Stimulated activated CD4-positive, alpha-beta T cell treated with anti-CD3 and anti-CD28 coated beads, Interleukin-2, amount 100 ng/mL, for 24 hours (primary cell): ENCODE measurements at regions not wholly inside any gene's neighbourhood (a gene's known extent, or its start where the extent isn't known, plus 50 kb on each side); places are given as distances from the start of the nearest gene placed in this dataset.
"Not testable (repeated sequence)": the region's sequence is repeated elsewhere in the genome, so short reads cannot be mapped to it uniquely, and the experiment has no call there.

ENCODE experiments used
- DNase-seq, 2 donors: peaks; one replicate each; pipeline ENCODE4 v3.0.0-alpha.2; 2020

DNA sequence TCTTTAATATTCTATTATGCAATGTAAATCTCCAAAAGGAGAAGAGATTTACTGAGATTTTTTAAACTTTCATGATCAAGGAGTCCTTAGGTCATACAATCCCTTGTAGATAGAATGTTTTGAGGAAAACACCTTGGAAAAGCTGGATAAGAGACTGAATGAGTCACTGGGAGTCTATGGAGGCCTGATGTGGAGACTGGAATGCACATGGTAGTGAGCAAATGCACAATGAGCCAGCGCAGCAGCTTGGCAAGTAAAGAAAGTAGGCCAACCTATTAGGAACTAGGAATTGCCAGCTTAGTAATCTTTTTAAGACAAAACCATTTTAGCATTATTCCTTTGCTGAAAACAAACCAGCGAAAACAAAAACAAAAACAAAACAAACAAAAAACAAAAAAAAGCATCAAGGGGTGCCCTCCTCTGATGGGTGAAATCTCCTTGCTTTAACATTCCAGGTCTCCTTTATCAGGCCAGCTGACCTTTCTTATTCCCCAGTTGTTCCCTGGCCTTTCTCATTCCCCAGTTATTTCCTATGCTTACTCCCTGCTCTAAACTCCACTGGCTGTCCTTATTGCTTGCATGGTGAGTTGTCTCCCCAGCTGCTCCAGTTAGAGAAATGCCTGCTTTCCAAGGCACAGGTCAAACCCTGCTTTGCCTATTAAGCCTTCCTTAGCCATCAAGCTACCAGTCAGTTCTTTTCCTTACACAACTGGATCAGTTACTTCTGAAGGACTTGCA lies 135.8 kb downstream of the PLCE1 start:
- no peak for DNase-seq

DNA sequence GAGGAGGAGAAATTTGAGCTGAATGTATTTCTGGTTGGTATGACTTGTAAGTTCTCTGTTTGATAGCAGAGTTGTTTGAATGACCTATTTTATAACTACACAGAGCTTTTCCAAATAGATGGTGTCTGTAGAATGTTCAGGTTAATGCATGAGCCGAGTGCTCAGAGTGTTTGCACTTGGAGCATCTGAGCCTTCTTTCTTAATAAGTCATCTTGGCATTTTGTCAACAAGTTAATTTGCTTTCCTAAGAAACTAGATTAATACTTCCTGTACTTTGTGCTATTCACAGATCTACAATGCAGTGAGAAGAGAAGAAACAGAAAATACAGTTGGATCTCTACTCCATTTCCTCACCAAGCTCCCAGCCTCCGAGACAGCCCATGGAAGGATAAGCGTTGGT lies 138.2 kb downstream of the PLCE1 start:
- DNase-seq: no peak

DNA sequence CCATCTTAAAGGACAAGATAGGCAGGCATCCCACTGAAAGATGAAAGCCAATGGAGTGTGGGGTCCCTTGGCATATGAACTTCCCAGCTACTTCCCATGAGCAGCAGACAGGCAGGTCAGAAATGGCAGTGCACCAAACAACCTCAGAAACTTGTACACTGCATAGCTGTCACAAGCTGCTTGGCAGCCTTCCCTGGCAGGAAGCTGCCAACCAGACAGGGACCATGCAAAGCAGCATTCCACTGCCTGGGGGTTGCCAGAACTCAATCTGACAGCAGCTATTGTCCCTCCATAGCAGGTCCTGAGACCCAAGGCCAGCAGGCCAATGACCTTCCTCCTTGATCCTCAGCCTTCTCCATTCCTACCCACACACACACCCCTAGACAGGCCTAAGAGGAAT lies 139.5 kb downstream of the PLCE1 start:
- DNase-seq: no peak

- DNase-seq: no peak
These were observed 144.0 kb downstream of the PLCE1 start for GRCh38 chr10:94137747-94138146.

- no peak for DNase-seq
These were observed 144.7 kb downstream of the PLCE1 start for GRCh38 chr10:94138391-94138790.

DNA sequence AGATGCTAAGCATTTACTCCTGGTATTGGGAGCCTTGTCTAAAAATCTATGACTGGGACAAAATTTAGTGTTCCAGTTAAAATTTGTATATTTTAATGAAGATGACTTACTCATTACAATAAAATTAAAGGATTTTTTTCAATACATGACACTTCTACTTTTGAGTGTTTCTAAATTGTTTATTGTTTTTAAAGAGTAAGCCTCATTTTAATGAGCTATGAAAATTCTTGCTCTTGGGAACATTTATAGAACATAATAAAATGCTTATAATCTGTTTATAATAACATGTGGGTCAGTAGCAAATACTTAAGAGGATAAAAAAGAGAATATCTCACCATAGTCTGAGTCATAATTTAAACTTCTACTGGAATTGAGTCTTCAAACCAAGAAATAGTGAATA lies 149.5 kb downstream of the PLCE1 start:
- DNase-seq: no peak

DNA sequence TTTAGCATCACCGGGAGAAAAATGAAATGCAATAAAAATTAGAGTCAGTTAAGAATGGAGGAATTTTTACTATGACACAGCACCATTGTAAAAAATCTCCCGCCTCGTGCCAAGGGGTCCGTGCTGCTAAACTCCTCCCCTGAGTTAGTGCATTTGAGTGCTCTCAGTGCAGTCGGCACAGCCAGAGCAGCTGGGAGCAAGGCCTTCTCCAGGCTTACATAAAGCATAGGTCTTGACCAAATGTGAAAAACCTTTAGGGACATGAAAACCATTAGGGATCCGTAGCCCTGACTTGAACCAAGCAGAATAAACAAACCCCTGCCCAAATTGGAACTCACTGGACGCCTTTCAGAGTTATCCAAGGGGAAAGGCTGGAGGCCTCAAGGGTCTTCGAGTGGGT lies 152.6 kb downstream of the PLCE1 start:
- no peak for DNase-seq

DNA sequence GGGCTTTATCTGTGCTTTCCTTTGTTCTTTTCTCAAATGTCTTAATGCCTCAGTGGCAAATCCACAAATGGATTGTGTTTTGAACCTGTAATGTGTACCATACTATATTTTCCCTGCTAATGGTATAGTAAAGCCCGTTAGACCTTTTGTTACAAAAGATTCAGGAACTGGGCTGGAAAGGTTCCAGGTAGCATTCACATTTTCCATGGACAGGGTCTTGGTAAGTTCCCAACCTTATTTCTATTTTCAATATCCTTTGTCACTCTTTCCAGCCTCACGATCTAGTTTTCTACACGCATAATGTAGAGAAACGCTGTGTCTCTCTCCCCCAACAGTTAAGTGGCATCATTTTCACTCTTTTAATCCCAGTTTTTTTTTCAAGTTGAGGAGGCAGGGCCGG lies 153.0 kb downstream of the PLCE1 start:
- DNase-seq: no peak

DNA sequence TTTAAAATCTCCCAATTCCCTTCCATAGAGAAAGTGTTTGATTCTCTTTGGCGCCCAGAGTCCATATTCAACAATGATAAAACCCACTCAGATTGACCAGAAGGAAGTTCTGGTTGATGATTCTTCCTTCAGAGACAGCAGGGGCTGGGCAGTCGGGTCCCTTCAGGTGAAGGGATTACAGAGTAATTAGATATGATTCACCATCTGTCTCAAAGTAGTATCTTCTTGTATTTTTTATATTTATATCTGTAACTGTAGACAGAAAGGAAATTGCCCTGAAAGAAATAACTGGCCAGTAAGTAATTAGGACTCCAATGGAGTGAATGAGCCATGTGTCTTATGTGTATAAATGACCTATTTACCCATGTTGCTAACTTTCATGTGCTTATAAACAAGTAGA lies 156.0 kb downstream of the PLCE1 start:
- DNase-seq: no peak

GRCh38 chr10:94150541-94151184 lies 156.9 kb downstream of the PLCE1 start:
- DNase-seq: no peak

DNA sequence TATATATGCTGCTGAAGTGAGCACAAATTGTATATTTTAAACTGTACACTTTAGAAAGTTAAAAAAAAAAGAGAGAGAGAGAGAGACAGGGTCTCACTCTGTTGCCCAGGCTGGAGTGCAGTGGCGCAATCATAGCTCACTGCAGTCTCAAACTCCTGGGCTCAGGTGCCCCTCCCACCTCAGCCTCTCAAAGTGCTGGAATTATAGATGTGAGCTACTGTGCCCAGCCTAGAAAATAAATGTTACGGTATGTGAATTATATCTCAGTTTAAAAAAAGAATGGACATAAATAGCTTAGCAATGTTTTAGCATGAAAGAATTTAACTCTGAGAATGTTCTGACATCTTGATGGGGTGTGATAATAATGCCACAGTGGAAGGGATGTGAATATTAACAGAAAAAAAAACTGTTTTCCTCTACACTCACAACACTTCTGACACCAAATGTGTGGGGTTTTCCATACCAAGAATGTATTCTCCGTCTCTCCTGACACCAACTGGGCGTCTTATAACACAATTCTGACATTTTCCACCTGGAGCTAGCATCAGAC lies 162.1 kb downstream of the PLCE1 start:
- no peak for DNase-seq

DNA sequence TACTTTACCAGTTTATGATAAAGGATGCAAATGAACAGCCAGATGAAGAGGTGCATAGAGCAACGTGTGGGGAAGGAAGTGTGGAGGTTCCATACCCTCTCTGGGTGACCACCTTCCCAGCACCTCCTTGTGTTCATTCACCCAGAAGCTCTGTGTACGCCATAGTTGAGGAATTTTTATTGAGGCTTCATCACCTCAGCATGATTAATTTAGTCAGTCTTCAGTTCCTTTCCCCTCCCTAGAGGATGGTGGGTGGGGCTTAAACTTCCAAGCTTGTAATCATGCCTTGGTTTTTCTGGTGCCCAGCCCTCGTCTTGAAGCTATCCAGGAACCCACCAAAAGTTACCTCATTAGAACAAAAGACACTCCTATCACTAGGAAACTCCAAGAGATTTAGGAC lies 162.7 kb downstream of the PLCE1 start:
- no peak for DNase-seq

GRCh38 chr10:94165158-94165611 lies 171.5 kb downstream of the PLCE1 start:
- DNase-seq: not testable (repeated sequence)

GRCh38 chr10:94172332-94172731 lies 178.6 kb downstream of the PLCE1 start:
- DNase-seq: no peak

GRCh38 chr10:94173594-94173993 lies 179.9 kb downstream of the PLCE1 start:
- no peak for DNase-seq

DNA sequence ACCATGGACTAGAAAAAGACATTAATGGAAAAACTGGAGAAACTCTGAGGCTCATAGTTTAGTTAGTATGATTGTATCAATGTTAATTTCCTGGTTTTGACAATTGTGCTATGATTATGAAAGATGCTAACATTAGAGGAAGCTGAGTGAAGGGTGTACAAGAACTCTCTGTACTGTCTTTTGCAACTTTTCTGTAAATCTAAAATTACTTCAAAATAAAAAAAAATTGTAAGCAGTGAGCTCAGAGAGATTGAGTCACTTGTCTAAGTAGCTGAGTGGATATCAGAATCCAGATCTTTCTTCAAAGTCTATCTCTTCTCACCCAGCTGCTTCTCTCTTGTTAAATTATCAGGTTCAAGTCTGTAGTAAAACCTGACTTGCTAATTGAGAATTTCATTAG lies 181.1 kb downstream of the PLCE1 start:
- DNase-seq: no peak

GRCh38 chr10:94178475-94179253 lies 184.1 kb downstream of the NOC3L start:
- no peak for DNase-seq

GRCh38 chr10:94180576-94180975 lies 182.2 kb downstream of the NOC3L start:
- DNase-seq: no peak

DNA sequence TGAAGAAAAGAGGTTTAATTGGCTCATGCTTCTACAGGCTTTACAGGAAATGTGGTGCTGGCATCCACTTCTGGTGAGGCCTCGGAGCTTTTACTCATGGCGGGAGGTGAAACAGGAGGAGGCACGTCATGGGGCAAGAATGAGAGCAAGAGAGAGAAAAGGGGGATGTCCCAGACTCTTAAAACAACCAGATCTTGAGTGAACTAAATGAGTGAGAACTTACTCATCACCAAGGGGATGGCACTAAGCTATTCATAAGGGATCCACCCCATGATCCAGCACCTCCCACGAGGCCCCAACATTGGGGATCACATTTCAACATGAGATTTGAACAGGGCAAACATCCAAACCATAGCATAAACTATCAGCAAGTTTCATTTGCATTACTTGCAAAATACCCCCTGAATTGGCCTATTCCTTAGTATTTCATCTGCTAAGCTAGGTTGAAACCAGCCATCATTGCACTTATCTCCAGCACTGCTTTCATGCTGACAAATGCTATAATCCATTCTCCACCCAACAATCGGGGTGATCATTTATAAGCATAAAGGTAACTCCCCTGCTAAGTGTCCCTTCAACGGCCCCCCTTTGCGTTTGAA lies 179.0 kb downstream of the NOC3L start:
- DNase-seq: peak in 1 of 2 donors; percentile 5

GRCh38 chr10:94186722-94187121 lies 176.0 kb downstream of the NOC3L start:
- no peak for DNase-seq

GRCh38 chr10:94192333-94192732 lies 170.4 kb downstream of the NOC3L start:
- no peak for DNase-seq

- DNase-seq: no peak
These were observed 169.8 kb downstream of the NOC3L start for GRCh38 chr10:94192974-94193373.

GRCh38 chr10:94193466-94193924 lies 169.2 kb downstream of the NOC3L start:
- DNase-seq: no peak
